ENCODE measurements at regions not wholly inside any gene's neighbourhood (a gene's known extent, or its start where the extent isn't known, plus 50 kb on each side); places are given as distances from the start of the nearest gene placed in this dataset.

DNA sequence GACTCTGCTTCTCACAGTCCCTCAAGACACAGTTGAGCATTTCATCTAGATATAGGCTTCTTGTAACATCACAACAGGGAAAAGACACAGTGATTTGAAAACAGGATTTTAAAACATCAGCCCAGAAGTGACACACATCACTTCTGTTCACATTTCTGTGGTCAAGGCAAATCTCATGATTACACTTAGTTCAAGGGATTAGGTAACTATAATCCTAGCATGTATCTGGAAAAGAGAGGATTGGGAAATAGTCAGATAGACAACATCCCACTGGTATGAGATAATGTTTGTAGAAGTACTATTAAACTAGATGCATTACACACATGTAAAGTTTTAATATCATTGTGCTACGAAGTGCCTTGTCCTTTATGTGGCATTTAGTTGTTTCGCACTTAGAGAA is 252.6 kb upstream of the PRKD1 start:
- TF ChIP-seq, protein P1, sequence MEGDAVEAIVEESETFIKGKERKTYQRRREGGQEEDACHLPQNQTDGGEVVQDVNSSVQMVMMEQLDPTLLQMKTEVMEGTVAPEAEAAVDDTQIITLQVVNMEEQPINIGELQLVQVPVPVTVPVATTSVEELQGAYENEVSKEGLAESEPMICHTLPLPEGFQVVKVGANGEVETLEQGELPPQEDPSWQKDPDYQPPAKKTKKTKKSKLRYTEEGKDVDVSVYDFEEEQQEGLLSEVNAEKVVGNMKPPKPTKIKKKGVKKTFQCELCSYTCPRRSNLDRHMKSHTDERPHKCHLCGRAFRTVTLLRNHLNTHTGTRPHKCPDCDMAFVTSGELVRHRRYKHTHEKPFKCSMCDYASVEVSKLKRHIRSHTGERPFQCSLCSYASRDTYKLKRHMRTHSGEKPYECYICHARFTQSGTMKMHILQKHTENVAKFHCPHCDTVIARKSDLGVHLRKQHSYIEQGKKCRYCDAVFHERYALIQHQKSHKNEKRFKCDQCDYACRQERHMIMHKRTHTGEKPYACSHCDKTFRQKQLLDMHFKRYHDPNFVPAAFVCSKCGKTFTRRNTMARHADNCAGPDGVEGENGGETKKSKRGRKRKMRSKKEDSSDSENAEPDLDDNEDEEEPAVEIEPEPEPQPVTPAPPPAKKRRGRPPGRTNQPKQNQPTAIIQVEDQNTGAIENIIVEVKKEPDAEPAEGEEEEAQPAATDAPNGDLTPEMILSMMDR (IDR thresholded peaks at IDR 0.05), result no peak
- TF ChIP-seq ZFX (IDR thresholded peaks at IDR 0.05; ENCODE audit: borderline replicate concordance), result no peak
- H3K27ac ChIP-seq, result no peak overlapping the region

DNA sequence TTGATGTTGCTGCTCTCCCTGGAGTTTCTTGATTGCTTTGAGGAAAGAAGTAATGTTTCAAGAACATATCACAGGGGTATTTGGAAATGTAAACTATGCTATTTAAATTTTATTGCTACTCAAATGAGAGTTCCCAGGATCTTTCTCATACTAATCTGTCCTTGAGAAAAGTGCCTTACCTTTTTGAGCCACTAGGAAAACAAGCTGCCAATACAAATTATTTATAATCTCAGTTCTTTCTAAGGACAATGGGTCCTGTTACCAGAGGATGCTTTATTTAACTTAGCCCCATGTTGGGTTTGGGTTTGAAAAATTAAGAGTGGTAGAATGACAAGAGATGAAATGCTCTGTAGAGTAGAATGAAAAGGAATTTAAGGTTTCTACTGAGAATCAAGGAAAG is 258.2 kb upstream of the PRKD1 start:
- no peak overlapping the region for H3K27ac ChIP-seq
- TF ChIP-seq, protein P1 (IDR thresholded peaks at IDR 0.05), result no peak
- no peak for TF ChIP-seq ZFX (IDR thresholded peaks at IDR 0.05; ENCODE audit: borderline replicate concordance)

DNA sequence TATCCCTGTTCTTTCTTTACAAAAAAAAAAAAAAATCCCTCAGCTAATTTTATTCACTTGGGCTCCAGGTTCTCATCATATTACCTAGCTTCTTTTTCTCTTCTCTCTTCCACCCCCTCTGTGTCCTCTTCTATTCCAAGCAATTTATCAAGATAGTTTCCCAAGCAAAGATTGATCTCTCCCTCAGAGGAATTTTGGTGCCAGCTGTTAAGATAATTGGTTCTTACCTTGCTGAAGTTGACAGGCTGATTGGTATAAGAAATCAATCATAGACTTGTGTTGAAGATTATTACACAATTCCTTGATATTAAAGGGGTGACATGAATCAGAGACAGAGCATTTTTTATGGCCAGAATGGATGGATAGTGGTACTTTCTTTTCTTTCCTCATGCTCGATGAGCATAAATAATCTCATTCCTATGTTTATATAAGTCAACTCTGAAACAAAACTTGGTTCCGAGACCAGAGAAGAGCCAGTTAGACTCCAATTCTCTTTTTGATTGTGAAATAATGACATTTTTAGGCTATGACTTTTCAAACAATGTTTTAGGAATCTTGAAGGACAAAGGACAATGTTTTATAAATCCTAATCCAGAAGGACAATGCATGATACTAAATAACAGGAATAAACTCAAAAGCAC is 264.1 kb upstream of the PRKD1 start:
- no peak for TF ChIP-seq ZFX (IDR thresholded peaks at IDR 0.05; ENCODE audit: borderline replicate concordance)
- TF ChIP-seq, protein P1 (IDR thresholded peaks at IDR 0.05), result no peak
- H3K27ac ChIP-seq, result no peak overlapping the region

DNA sequence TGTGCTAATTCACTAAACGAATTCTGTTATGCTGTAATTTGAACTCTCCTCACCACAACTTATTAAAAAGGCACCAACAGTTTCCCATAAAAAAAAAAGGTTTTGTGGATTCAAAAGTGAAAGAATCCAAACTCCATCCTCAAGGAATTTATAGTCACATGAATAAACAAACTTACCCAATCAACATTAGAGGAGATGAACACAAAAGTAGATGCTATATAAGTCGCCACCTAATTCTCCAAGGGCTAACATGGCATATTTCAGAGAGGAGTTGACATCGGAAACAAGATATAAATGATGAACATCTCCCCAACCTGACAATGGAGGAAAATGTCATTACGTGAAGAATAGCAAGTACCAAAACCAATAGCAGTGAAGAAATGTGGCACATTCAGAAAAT is 265.5 kb upstream of the PRKD1 start:
- TF ChIP-seq, protein P1 (IDR thresholded peaks at IDR 0.05), result no peak
- no peak for TF ChIP-seq ZFX (IDR thresholded peaks at IDR 0.05; ENCODE audit: borderline replicate concordance)
- H3K27ac ChIP-seq, result no peak overlapping the region

DNA sequence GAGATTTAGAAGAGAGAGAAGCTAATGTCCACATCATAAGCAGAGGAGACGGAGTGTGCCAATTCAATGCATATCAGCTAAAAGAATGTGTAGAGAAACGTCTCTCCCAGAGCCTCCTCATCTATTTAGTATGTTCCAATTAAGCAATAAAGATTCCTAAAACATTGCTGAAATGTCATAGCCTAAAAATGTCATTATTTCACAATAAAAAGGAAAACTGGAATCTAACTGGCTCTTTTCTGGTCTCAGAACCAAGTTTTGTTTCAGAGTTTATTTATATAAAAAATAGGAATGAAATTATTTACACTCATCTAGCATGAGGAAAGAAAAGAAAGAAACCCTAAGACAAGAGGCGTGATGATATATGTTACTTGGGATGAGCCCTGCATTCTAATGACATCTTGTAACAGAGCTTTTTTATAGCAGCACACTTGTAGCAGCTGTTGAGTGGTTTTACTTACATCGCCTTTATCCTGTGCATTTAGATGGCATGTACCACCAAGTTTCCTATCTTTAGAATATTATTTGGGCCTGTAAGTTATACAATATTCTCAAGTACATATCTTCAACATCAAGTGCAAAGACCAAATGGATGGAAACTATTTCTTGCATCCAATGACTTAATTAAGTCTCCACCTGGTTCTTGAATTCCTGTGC is 266.3 kb upstream of the PRKD1 start:
- H3K27ac ChIP-seq, result no peak overlapping the region
- TF ChIP-seq ZFX (IDR thresholded peaks at IDR 0.05; ENCODE audit: borderline replicate concordance), result no peak
- TF ChIP-seq, protein P1 (IDR thresholded peaks at IDR 0.05), result no peak

DNA sequence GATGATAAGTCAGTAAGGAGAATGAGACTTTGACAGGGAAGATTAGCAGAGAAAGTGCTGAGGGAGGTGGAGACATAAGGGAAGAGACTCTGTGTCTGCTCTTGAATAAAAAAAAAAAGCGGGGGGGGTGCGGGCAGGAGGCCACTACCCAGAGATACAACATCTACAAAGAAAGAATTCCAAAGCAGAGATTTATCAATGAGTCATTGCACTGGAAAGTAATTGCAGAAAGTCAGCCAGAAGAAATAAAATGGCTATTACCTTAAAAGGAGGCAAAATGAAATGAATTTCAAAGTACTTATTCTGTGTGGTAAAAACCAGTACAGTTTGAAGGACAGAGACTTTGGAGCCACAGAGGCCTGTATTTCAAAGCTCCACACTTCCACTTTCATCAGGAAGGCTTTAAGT is 267.1 kb upstream of the PRKD1 start:
- no peak overlapping the region for H3K27ac ChIP-seq
- TF ChIP-seq, protein P1 (IDR thresholded peaks at IDR 0.05), result no peak
- no peak for TF ChIP-seq ZFX (IDR thresholded peaks at IDR 0.05; ENCODE audit: borderline replicate concordance)

DNA sequence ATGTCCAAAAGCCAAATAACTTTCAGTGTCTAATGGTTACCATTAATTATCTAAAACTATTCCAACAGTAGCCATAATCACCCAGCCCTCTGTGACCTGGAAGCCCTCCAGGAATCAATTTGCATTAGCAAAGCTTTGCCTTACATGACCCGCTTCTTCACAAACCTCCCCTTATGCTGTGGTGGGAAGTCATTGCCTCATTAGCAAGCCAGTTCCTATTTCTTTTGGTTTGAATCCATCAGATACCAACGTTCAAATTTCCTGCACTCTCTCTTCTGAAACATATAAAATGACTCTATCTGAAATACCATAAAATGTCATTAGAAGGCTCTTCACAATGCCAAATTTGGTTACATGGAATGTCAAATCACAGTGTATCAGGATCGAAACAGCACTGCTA is 268.3 kb upstream of the PRKD1 start:
- no peak for TF ChIP-seq ZFX (IDR thresholded peaks at IDR 0.05; ENCODE audit: borderline replicate concordance)
- TF ChIP-seq, protein P1 (IDR thresholded peaks at IDR 0.05), result no peak
- H3K27ac ChIP-seq, result no peak overlapping the region
